ENCODE measurements at regions not wholly inside any gene's neighbourhood (a gene's known extent, or its start where the extent isn't known, plus 50 kb on each side); places are given as distances from the start of the nearest gene placed in this dataset.

- Histone ChIP-seq H3K79me2 (ENCODE audit: control insufficient read depth, insufficient read depth, low read length) (no peaks in the 10 kb centered on the region), H3K4me1 (ENCODE audit: control insufficient read depth, extremely low read depth, insufficient read depth, low read length) (no peaks in the 10 kb centered on the region), H3K9ac (ENCODE audit: control insufficient read depth, extremely low read depth, insufficient read depth, low read length) (no peak overlapping the region), H3K9me1 (ENCODE audit: control insufficient read depth, extremely low read depth, insufficient read depth, low read length) (no peaks in the 10 kb centered on the region), H3K4me3 (ENCODE audit: control insufficient read depth in 2 of 3, extremely low read depth in 1 of 3, insufficient read depth in 2 of 3, low read depth in 1 of 3, low read length in 3 of 3) (no peak overlapping the region), H4K20me1 (ENCODE audit: control insufficient read depth, extremely low read depth, insufficient read depth, low read length) (no peaks in the 10 kb centered on the region), H3K36me3 (ENCODE audit: control insufficient read depth in 2 of 2, extremely low read depth in 1 of 2, insufficient read depth in 2 of 2, low read length in 2 of 2) (no peaks in the 10 kb centered on the region), H3K27ac (ENCODE audit: control insufficient read depth, insufficient read depth, low read length) (no peak overlapping the region), H2AFZ (ENCODE audit: control insufficient read depth, low read length) (no peak overlapping the region), H3K4me2 (ENCODE audit: control insufficient read depth, extremely low read depth, insufficient read depth, low read depth, low read length) (no peak overlapping the region), H3K9me3 (ENCODE audit: control insufficient read depth, low read depth, low read length) (no peaks in the 10 kb centered on the region), H3K27me3 (ENCODE audit: control insufficient read depth, extremely low read depth, insufficient read depth, low read length) (no peaks in the 10 kb centered on the region)
- dilution Hi-C loops (cut with MboI; ENCODE audit: extremely low pct_ligation_motif_present, low sequenced_read_pairs) = no loop called here
- TF ChIP-seq CTCF (optimal IDR thresholded peaks at IDR 0.05 in 1 of 3, IDR thresholded peaks at IDR 0.05 in 1 of 3, conservative IDR thresholded peaks at IDR 0.05 in 1 of 3; ENCODE audit: extremely low read depth in 1 of 3, insufficient read depth in 2 of 3, low read length in 3 of 3) (no peak), EZH2 (IDR thresholded peaks at IDR 0.05; ENCODE audit: low read length) (no peak)
- no peak for DNase-seq (ENCODE audit: low read depth, low spot score)
- FAIRE-seq = no peak
Measured at GRCh38 chr1:242764161-242764560, 239.7 kb upstream of the PLD5 start.

- no peak overlapping the region for H3K4me3 ChIP-seq (ENCODE audit: control insufficient read depth in 2 of 3, extremely low read depth in 1 of 3, insufficient read depth in 2 of 3, low read depth in 1 of 3, low read length in 3 of 3)
- DNase-seq (ENCODE audit: low read depth, low spot score) (no peak), FAIRE-seq (no peak)
- no peaks in the 10 kb centered on the region for H3K36me3 ChIP-seq (ENCODE audit: control insufficient read depth in 2 of 2, extremely low read depth in 1 of 2, insufficient read depth in 2 of 2, low read length in 2 of 2)
- H3K9me3 ChIP-seq (ENCODE audit: control insufficient read depth, low read depth, low read length) = no peaks in the 10 kb centered on the region
- H3K79me2 ChIP-seq (ENCODE audit: control insufficient read depth, insufficient read depth, low read length) = no peaks in the 10 kb centered on the region
- H3K4me2 ChIP-seq (ENCODE audit: control insufficient read depth, extremely low read depth, insufficient read depth, low read depth, low read length) = no peak overlapping the region
- no peak overlapping the region for H3K9ac ChIP-seq (ENCODE audit: control insufficient read depth, extremely low read depth, insufficient read depth, low read length)
- no peaks in the 10 kb centered on the region for H3K27me3 ChIP-seq (ENCODE audit: control insufficient read depth, extremely low read depth, insufficient read depth, low read length)
- dilution Hi-C loops (cut with MboI; ENCODE audit: extremely low pct_ligation_motif_present, low sequenced_read_pairs) = no loop called here
- H3K27ac ChIP-seq (ENCODE audit: control insufficient read depth, insufficient read depth, low read length) = no peak overlapping the region
- no peaks in the 10 kb centered on the region for H3K9me1 ChIP-seq (ENCODE audit: control insufficient read depth, extremely low read depth, insufficient read depth, low read length)
- TF ChIP-seq EZH2 (IDR thresholded peaks at IDR 0.05; ENCODE audit: low read length) = no peak
- TF ChIP-seq CTCF (optimal IDR thresholded peaks at IDR 0.05 in 1 of 3, IDR thresholded peaks at IDR 0.05 in 1 of 3, conservative IDR thresholded peaks at IDR 0.05 in 1 of 3; ENCODE audit: extremely low read depth in 1 of 3, insufficient read depth in 2 of 3, low read length in 3 of 3) = no peak
- no peaks in the 10 kb centered on the region for H3K4me1 ChIP-seq (ENCODE audit: control insufficient read depth, extremely low read depth, insufficient read depth, low read length)
- no peaks in the 10 kb centered on the region for H4K20me1 ChIP-seq (ENCODE audit: control insufficient read depth, extremely low read depth, insufficient read depth, low read length)
- no peak overlapping the region for H2AFZ ChIP-seq (ENCODE audit: control insufficient read depth, low read length)
Measured at GRCh38 chr1:242761556-242761955, 237.1 kb upstream of the PLD5 start.

Measured in keratinocyte (primary cell).